HEK293 (cell line): ENCODE measurements at regions not wholly inside any gene's neighbourhood (a gene's known extent, or its start where the extent isn't known, plus 50 kb on each side); places are given as distances from the start of the nearest gene placed in this dataset.

ENCODE experiments used
- CTCF ChIA-PET: fragments of 350-600 bp; formaldehyde crosslinking; extraction: SDS; loops from one replicate; lab custom pipeline; 2021; ENCODE audit warnings: antibody characterized with exemption; lab: Yijun Ruan, JAX
- POLR2A ChIA-PET: fragments of 300-600 bp; formaldehyde crosslinking; extraction: SDS; loops from one replicate; lab custom pipeline; 2020; ENCODE audit warnings: antibody characterized with exemption, inconsistent platforms; lab: Yijun Ruan, JAX
- H3K27ac ChIP-seq: fragments of 200-500 bp; sonication (Bioruptor generic); 2 replicates; pipeline ENCODE4 v1.5.1; 2014; ENCODE audit warnings: low read depth, low read length, control low read depth, inconsistent platforms; ENCODE audit errors: extremely low read depth
- H3K36me3 ChIP-seq, 2 experiments: fragments of 200-500 bp in 1 of 2; sonication (Bioruptor generic) in 1 of 2; 1 replicate in 1 of 2; 2 replicates in 1 of 2; pipeline ENCODE4 v1.5.1; 2014 to 2017; ENCODE audit warnings: inconsistent platforms in 2 of 2, low read length in 2 of 2; ENCODE audit not compliant: control insufficient read depth in 2 of 2, insufficient read depth in 1 of 2
- H3K4me1 ChIP-seq: fragments of 200-500 bp; sonication (Bioruptor generic); 2 replicates; pipeline ENCODE4 v1.5.1; 2014; ENCODE audit warnings: mild to moderate bottlenecking, low read length, inconsistent platforms; ENCODE audit not compliant: control insufficient read depth, insufficient read depth
- H3K4me3 ChIP-seq: 2 replicates; pipeline ENCODE4 v1.5.1; 2011; ENCODE audit warnings: low read depth, mild to moderate bottlenecking, control low read depth, low read length, moderate library complexity
- H3K9me3 ChIP-seq: fragments of 200-500 bp; sonication (Bioruptor generic); 2 replicates; pipeline ENCODE4 v1.5.1; 2014; ENCODE audit warnings: low read depth, low read length, inconsistent platforms; ENCODE audit not compliant: control insufficient read depth, insufficient read depth
- BCL11B ChIP-seq: fragments of 450-650 bp; formaldehyde crosslinking; IDR thresholded peaks from 2 replicates; pipeline ENCODE4 v1.5.1; 2016; ENCODE audit warnings: low read depth, missing biosample characterization, missing genetic modification characterization
- MYNN ChIP-seq: fragments of 450-650 bp; formaldehyde crosslinking; IDR thresholded peaks from 2 replicates; pipeline ENCODE4 v1.5.1; 2016; ENCODE audit warnings: missing biosample characterization, missing genetic modification characterization, borderline replicate concordance
- PRDM1 ChIP-seq: fragments of 450-650 bp; formaldehyde crosslinking; IDR thresholded peaks from 2 replicates; pipeline ENCODE4; 2016; ENCODE audit warnings: missing biosample characterization, missing genetic modification characterization
- TRIM28 ChIP-seq: IDR thresholded peaks from 2 replicates; pipeline ENCODE4 v1.6.1; 2011; ENCODE audit warnings: low read length, control low read depth, borderline replicate concordance
- YY2 ChIP-seq: fragments of 450-650 bp; formaldehyde crosslinking; IDR thresholded peaks from 2 replicates; pipeline ENCODE4 v1.5.1; 2016; ENCODE audit warnings: missing biosample characterization, missing genetic modification characterization
- ZBTB10 ChIP-seq: fragments of 450-650 bp; formaldehyde crosslinking; IDR thresholded peaks from 2 replicates; pipeline ENCODE4 v1.5.1; 2016; ENCODE audit warnings: missing biosample characterization, missing genetic modification characterization
- ZFP37 ChIP-seq: fragments of 450-650 bp; formaldehyde crosslinking; IDR thresholded peaks from 2 replicates; pipeline ENCODE4 v1.5.1; 2016; ENCODE audit warnings: missing biosample characterization, missing genetic modification characterization
- ZNF10 ChIP-seq: fragments of 450-650 bp; formaldehyde crosslinking; IDR thresholded peaks from 2 replicates; pipeline ENCODE4 v1.5.1; 2017; ENCODE audit warnings: missing biosample characterization, missing genetic modification characterization
- ZNF112 ChIP-seq: fragments of 450-650 bp; formaldehyde crosslinking; IDR thresholded peaks from 2 replicates; pipeline ENCODE4 v1.5.0; 2017; ENCODE audit warnings: missing biosample characterization, missing genetic modification characterization
- ZNF132 ChIP-seq: fragments of 450-650 bp; formaldehyde crosslinking; IDR thresholded peaks from 2 replicates; pipeline ENCODE4 v1.5.1; 2017; ENCODE audit warnings: missing biosample characterization, missing genetic modification characterization, borderline replicate concordance
- ZNF175 ChIP-seq: fragments of 450-650 bp; formaldehyde crosslinking; IDR thresholded peaks from 2 replicates; pipeline ENCODE4 v1.5.1; 2016; ENCODE audit warnings: missing biosample characterization, missing genetic modification characterization
- ZNF2 ChIP-seq: fragments of 450-650 bp; formaldehyde crosslinking; IDR thresholded peaks from 2 replicates; pipeline ENCODE4 v1.5.1; 2016; ENCODE audit warnings: missing biosample characterization, missing genetic modification characterization
- ZNF24 ChIP-seq: fragments of 450-650 bp; formaldehyde crosslinking; IDR thresholded peaks from 2 replicates; pipeline ENCODE4 v1.5.1; 2016; ENCODE audit warnings: missing biosample characterization, missing genetic modification characterization
- ZNF248 ChIP-seq: fragments of 450-650 bp; formaldehyde crosslinking; IDR thresholded peaks from 2 replicates; pipeline ENCODE4 v1.5.1; 2017; ENCODE audit warnings: missing biosample characterization, missing genetic modification characterization
- ZNF302 ChIP-seq: fragments of 450-650 bp; formaldehyde crosslinking; IDR thresholded peaks from 2 replicates; pipeline ENCODE4 v1.5.1; 2016; ENCODE audit warnings: missing biosample characterization, missing genetic modification characterization, low read depth
- ZNF335 ChIP-seq: fragments of 450-650 bp; formaldehyde crosslinking; conservative IDR thresholded peaks from 2 replicates; pipeline ENCODE4 v1.5.1; 2016; ENCODE audit warnings: missing biosample characterization, missing genetic modification characterization
- ZNF354C ChIP-seq: fragments of 450-650 bp; formaldehyde crosslinking; IDR thresholded peaks from 2 replicates; pipeline ENCODE4 v1.5.1; 2016; ENCODE audit warnings: missing biosample characterization, missing genetic modification characterization, low read depth, borderline replicate concordance
- ZNF37A ChIP-seq: fragments of 450-650 bp; IDR thresholded peaks from 2 replicates; pipeline ENCODE4 v1.5.1; 2018; ENCODE audit warnings: missing biosample characterization, missing genetic modification characterization
- ZNF391 ChIP-seq: fragments of 450-650 bp; formaldehyde crosslinking; IDR thresholded peaks from 2 replicates; pipeline ENCODE4 v1.5.1; 2016; ENCODE audit warnings: low read depth, missing biosample characterization, missing genetic modification characterization, borderline replicate concordance
- ZNF501 ChIP-seq: fragments of 450-650 bp; formaldehyde crosslinking; IDR thresholded peaks from 2 replicates; pipeline ENCODE4 v1.5.1; 2016; ENCODE audit warnings: missing biosample characterization, missing genetic modification characterization
- ZNF510 ChIP-seq: fragments of 450-650 bp; formaldehyde crosslinking; IDR thresholded peaks from 2 replicates; pipeline ENCODE4 v1.5.1; 2018; ENCODE audit warnings: mild to moderate bottlenecking, missing genetic modification characterization, missing biosample characterization; ENCODE audit not compliant: insufficient replicate concordance
- ZNF513 ChIP-seq: fragments of 450-650 bp; IDR thresholded peaks from 2 replicates; pipeline ENCODE4 v1.5.1; 2018; ENCODE audit warnings: missing biosample characterization, missing genetic modification characterization
- ZNF548 ChIP-seq: fragments of 450-650 bp; formaldehyde crosslinking; IDR thresholded peaks from 2 replicates; pipeline ENCODE4 v1.5.1; 2016; ENCODE audit warnings: missing biosample characterization, missing genetic modification characterization
- ZNF571 ChIP-seq: fragments of 450-650 bp; formaldehyde crosslinking; IDR thresholded peaks from 2 replicates; pipeline ENCODE4 v1.5.0; 2017; ENCODE audit warnings: missing biosample characterization, missing genetic modification characterization
- ZNF600 ChIP-seq: fragments of 450-650 bp; formaldehyde crosslinking; IDR thresholded peaks from 2 replicates; pipeline ENCODE4 v1.5.1; 2016; ENCODE audit warnings: missing biosample characterization, missing genetic modification characterization
- ZNF626 ChIP-seq: fragments of 450-650 bp; sonication (Bioruptor Pico); formaldehyde crosslinking; IDR thresholded peaks from 2 replicates; pipeline ENCODE4 v1.5.1; 2018; ENCODE audit warnings: missing biosample characterization, missing genetic modification characterization, inconsistent platforms
- ZNF701 ChIP-seq: fragments of 450-650 bp; formaldehyde crosslinking; IDR thresholded peaks from 2 replicates; pipeline ENCODE4 v1.5.1; 2016; ENCODE audit warnings: missing biosample characterization, missing genetic modification characterization
- ZNF747 ChIP-seq: fragments of 450-650 bp; formaldehyde crosslinking; IDR thresholded peaks from 2 replicates; pipeline ENCODE4 v1.5.1; 2016; ENCODE audit warnings: missing biosample characterization, missing genetic modification characterization
- ZNF76 ChIP-seq: fragments of 450-650 bp; formaldehyde crosslinking; IDR thresholded peaks from 2 replicates; pipeline ENCODE4; 2016; ENCODE audit warnings: low read depth, missing biosample characterization, missing genetic modification characterization, borderline replicate concordance
- ZNF837 ChIP-seq: fragments of 450-650 bp; formaldehyde crosslinking; IDR thresholded peaks from 2 replicates; pipeline ENCODE4 v1.5.1; 2016; ENCODE audit warnings: missing biosample characterization, missing genetic modification characterization
- ZSCAN23 ChIP-seq: fragments of 450-650 bp; formaldehyde crosslinking; IDR thresholded peaks from 2 replicates; pipeline ENCODE4 v1.5.1; 2016; ENCODE audit warnings: missing biosample characterization, missing genetic modification characterization
- TF ChIP-seq, protein P1 (sequence below): fragments of 450-650 bp; formaldehyde crosslinking; IDR thresholded peaks from 2 replicates; pipeline ENCODE4 v1.5.1; 2017; ENCODE audit warnings: missing biosample characterization, missing genetic modification characterization

- no peak overlapping the region for H3K27ac ChIP-seq
- ChIA-PET POLR2A (no interaction called here), CTCF (no interaction called here)
- H3K4me3 ChIP-seq = no peak overlapping the region
- H3K36me3 ChIP-seq = no peaks in the 10 kb centered on the region
- TF ChIP-seq ZNF248 (tag by site-specific recombination) (no peak), ZNF837 (no peak), ZNF354C (tag by site-specific recombination) (no peak), ZNF747 (tag by site-specific recombination) (no peak), ZNF302 (tag by site-specific recombination) (no peak), ZNF76 (no peak), BCL11B (tag by site-specific recombination) (no peak), ZNF175 (tag by site-specific recombination) (no peak), ZFP37 (tag by site-specific recombination) (no peak), ZNF2 (no peak), ZNF24 (no peak), ZNF391 (tag by site-specific recombination) (no peak)
- no peaks in the 10 kb centered on the region for H3K4me1 ChIP-seq
- no peaks in the 10 kb centered on the region for H3K9me3 ChIP-seq
Measured at GRCh38 chr10:43981696-43982095, 333.0 kb upstream of the ZNF32 start.

DNA sequence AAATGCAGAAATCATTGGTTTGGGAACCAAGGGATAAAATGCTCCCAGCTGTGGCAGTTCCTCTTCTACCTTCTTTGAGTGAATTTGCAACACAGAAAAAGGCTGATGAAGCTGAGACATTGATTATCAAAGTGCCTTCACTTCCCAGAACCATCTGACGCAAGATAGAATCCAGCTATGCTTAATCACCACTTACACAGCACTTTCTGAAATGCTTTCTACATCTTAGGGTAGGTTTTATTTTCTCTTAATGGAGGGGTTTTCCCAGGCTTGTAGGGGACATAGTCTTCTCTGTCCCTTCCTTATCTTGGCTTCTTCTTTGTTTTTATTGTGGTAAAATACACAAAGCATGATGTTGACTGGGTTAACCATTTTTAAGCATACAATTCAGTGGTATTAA, 332.6 kb upstream of the ZNF32 start:
- Histone ChIP-seq H3K27ac (no peak overlapping the region), H3K4me1 (no peaks in the 10 kb centered on the region), H3K36me3 (no peaks in the 10 kb centered on the region), H3K4me3 (no peak overlapping the region), H3K9me3 (no peaks in the 10 kb centered on the region)
- CTCF ChIA-PET = no interaction called here
- TF ChIP-seq ZFP37 (tag by site-specific recombination) (no peak), ZNF501 (tag by site-specific recombination) (no peak), ZBTB10 (tag by site-specific recombination) (no peak), ZNF10 (tag by site-specific recombination) (no peak), ZNF513 (tag by site-specific recombination) (no peak), ZSCAN23 (tag by site-specific recombination) (no peak), ZNF37A (tag by site-specific recombination) (no peak), TRIM28 (no peak), YY2 (tag by site-specific recombination) (no peak), ZNF112 (tag by site-specific recombination) (no peak), ZNF548 (no peak)
- POLR2A ChIA-PET = no interaction called here

DNA sequence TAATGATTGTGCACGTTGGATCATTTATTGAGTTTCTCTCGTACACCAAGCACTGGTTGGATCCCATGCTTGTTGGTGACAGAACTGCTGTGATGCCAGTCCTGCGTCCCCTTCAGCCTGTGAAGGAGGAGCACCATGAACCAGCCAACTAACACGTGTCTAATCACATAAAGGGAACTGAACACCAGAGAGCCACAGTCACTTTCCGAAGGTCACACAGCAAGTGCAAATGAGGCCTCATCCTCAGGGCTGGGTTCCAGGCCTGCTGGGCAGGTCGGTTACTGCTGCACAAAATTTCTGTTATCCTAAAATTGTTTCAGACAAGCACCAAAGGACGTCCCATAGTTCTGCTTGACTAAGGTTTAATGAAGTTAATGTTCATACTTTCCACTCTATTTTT, 332.0 kb upstream of the ZNF32 start:
- ChIA-PET CTCF (no interaction called here), POLR2A (no interaction called here)
- H3K4me3 ChIP-seq = no peak overlapping the region
- no peaks in the 10 kb centered on the region for H3K4me1 ChIP-seq
- no peaks in the 10 kb centered on the region for H3K9me3 ChIP-seq
- H3K27ac ChIP-seq = no peak overlapping the region
- no peaks in the 10 kb centered on the region for H3K36me3 ChIP-seq
- TF ChIP-seq ZNF548 = no peak
- TF ChIP-seq ZNF600 (tag by site-specific recombination) = no peak
- no peak for TF ChIP-seq ZNF132 (tag by site-specific recombination)
- no peak for TF ChIP-seq ZNF701 (tag by site-specific recombination)
- TF ChIP-seq ZNF626 (tag by site-specific recombination) = no peak
- TF ChIP-seq ZNF510 (tag by site-specific recombination) = no peak
- TF ChIP-seq, protein P1, sequence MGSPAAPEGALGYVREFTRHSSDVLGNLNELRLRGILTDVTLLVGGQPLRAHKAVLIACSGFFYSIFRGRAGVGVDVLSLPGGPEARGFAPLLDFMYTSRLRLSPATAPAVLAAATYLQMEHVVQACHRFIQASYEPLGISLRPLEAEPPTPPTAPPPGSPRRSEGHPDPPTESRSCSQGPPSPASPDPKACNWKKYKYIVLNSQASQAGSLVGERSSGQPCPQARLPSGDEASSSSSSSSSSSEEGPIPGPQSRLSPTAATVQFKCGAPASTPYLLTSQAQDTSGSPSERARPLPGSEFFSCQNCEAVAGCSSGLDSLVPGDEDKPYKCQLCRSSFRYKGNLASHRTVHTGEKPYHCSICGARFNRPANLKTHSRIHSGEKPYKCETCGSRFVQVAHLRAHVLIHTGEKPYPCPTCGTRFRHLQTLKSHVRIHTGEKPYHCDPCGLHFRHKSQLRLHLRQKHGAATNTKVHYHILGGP (tag by site-specific recombination) = no peak
- TF ChIP-seq ZNF335 (tag by site-specific recombination) = no peak
- TF ChIP-seq PRDM1 = no peak
- TF ChIP-seq MYNN (tag by site-specific recombination) = no peak
- TF ChIP-seq ZNF571 (tag by site-specific recombination) = no peak
